ENCODE measurements at regions not wholly inside any gene's neighbourhood (a gene's known extent, or its start where the extent isn't known, plus 50 kb on each side); places are given as distances from the start of the nearest gene placed in this dataset.

DNA sequence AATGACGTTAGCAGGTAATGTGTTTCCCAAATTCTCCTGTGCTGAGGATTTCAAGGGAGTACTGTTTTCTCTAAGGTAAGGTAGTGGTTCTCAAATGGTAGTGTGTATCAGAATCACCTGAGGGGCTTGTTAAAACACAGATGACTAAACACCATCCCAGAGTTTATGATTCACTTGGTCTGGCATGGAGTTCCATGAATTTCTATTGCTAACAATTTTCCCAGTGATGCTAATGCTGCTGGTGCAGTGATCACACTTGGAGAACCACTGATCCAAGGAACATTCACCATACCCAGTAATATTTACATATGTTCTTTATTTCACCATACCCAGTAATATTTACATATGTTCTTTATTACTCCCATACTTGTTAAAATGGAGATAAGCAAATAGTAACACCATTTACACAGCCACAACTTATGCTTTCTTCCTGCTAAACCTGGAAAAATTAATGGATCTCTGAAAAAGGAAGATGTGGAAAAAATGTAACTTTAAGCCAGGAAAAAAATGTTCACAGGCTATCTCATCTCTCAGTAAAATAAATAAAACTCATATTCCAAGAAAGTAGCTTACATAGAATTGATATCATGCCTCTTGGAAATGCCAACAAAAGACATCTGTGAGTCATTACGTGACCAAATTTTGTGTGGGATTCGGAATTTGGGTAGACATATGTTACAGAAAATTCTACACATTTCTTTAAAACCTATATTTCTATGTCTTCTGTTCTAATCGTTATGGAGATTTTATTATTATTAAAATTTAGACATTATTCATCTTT, 129.5 kb downstream of the MMUT start:
- Histone ChIP-seq H3K9me3 (ENCODE audit: control extremely low read depth in 1 of 5, control insufficient read depth in 4 of 5, insufficient read depth in 2 of 5, low read depth in 1 of 5, low read length in 4 of 5) (peaks cover 0 to 3% (median 0%) of the 10 kb centered on the region in 5 experiments), H3K4me3 (ENCODE audit: control insufficient read depth in 1 of 7, extremely low read depth in 1 of 7, insufficient read depth in 4 of 7, low read depth in 2 of 7, low read length in 6 of 7) (no peak overlapping the region), H3K27me3 (replicated peaks in 2 of 5; ENCODE audit: control insufficient read depth in 4 of 5, insufficient read depth in 5 of 5, low read length in 4 of 5) (no peaks in the 10 kb centered on the region), H3K36me3 (ENCODE audit: control insufficient read depth in 4 of 4, insufficient read depth in 4 of 4, low read length in 3 of 4) (no peaks in the 10 kb centered on the region), H3K4me1 (ENCODE audit: control extremely low read depth in 1 of 4, control insufficient read depth in 4 of 4, insufficient read depth in 4 of 4, low read length in 3 of 4) (peaks cover 0 to 13% (median 0%) of the 10 kb centered on the region in 4 experiments), H3K27ac (ENCODE audit: insufficient read depth in 1 of 2, low read depth in 1 of 2, low read length in 2 of 2, poor library complexity in 1 of 2, severe bottlenecking in 2 of 2) (no peak overlapping the region)
- WGBS (ENCODE audit: insufficient coverage) = 100% methylated on average over 1 of the region's 4 CpGs
- POLR2A ChIA-PET = no interaction called here
- no peak for DNase-seq
- CTCF ChIA-PET = no interaction called here

DNA sequence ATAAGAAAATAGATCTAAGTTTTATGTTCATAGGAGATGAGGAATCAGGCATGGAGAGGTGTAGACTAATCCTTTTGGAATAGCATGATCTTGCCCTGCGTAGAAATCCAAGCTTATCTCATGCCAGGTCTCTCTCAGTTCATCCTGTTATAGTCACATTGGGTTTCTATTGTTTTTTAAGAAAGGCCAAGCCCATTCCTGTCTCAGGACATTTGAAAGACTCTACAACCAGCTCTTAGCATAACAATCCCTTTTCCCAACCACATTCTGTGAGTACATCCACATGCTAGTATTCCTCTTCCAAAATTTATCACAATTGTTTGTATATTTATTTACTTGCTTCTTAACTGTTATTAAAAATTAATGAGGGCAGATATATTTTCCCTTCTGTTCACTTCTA, 130.3 kb downstream of the MMUT start:
- H3K4me1 ChIP-seq (ENCODE audit: control extremely low read depth in 1 of 4, control insufficient read depth in 4 of 4, insufficient read depth in 4 of 4, low read length in 3 of 4) = peaks cover 0 to 13% (median 0%) of the 10 kb centered on the region in 4 experiments
- POLR2A ChIA-PET = no interaction called here
- no peak for DNase-seq
- H3K36me3 ChIP-seq (ENCODE audit: control insufficient read depth in 4 of 4, insufficient read depth in 4 of 4, low read length in 3 of 4) = no peaks in the 10 kb centered on the region
- H3K27me3 ChIP-seq (replicated peaks in 2 of 5; ENCODE audit: control insufficient read depth in 4 of 5, insufficient read depth in 5 of 5, low read length in 4 of 5) = no peaks in the 10 kb centered on the region
- WGBS (ENCODE audit: insufficient coverage) = 100% methylated on average over 1 of the region's 1 CpG
- no peak overlapping the region for H3K4me3 ChIP-seq (ENCODE audit: control insufficient read depth in 1 of 7, extremely low read depth in 1 of 7, insufficient read depth in 4 of 7, low read depth in 2 of 7, low read length in 6 of 7)
- H3K9me3 ChIP-seq (ENCODE audit: control extremely low read depth in 1 of 5, control insufficient read depth in 4 of 5, insufficient read depth in 2 of 5, low read depth in 1 of 5, low read length in 4 of 5) = no peaks in the 10 kb centered on the region
- CTCF ChIA-PET = no interaction called here
- H3K27ac ChIP-seq (ENCODE audit: insufficient read depth in 1 of 2, low read depth in 1 of 2, low read length in 2 of 2, poor library complexity in 1 of 2, severe bottlenecking in 2 of 2) = no peak overlapping the region

DNA sequence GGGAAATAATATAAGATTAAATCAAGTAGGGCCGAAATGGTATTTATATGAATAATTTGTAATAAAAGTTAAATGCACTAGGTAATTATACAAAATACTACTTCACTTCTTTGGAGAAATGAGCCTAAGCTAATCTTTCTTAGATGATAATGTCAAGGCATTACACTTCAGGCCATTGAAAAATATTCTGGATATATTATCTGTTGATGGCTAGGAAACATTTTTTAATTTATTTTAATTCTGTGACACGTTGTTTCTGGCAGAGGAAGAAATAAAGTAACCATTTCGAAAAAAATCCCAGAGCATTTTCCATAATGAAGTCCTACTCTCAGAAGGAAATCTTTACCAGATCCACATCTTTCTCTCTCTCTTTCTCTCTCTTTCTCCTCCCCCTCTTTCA, 133.9 kb downstream of the MMUT start:
- no peak overlapping the region for H3K4me3 ChIP-seq (ENCODE audit: control insufficient read depth in 1 of 7, extremely low read depth in 1 of 7, insufficient read depth in 4 of 7, low read depth in 2 of 7, low read length in 6 of 7)
- H3K9me3 ChIP-seq (ENCODE audit: control extremely low read depth in 1 of 5, control insufficient read depth in 4 of 5, insufficient read depth in 2 of 5, low read depth in 1 of 5, low read length in 4 of 5) = peaks cover 0 to 1% (median 0%) of the 10 kb centered on the region in 5 experiments
- POLR2A ChIA-PET = no interaction called here
- H3K27ac ChIP-seq (ENCODE audit: insufficient read depth in 1 of 2, low read depth in 1 of 2, low read length in 2 of 2, poor library complexity in 1 of 2, severe bottlenecking in 2 of 2) = no peak overlapping the region
- no peaks in the 10 kb centered on the region for H3K27me3 ChIP-seq (replicated peaks in 2 of 5; ENCODE audit: control insufficient read depth in 4 of 5, insufficient read depth in 5 of 5, low read length in 4 of 5)
- DNase-seq = no peak
- CTCF ChIA-PET = no interaction called here
- WGBS (ENCODE audit: insufficient coverage) = 100% methylated on average over 1 of the region's 3 CpGs
- no peaks in the 10 kb centered on the region for H3K36me3 ChIP-seq (ENCODE audit: control insufficient read depth in 4 of 4, insufficient read depth in 4 of 4, low read length in 3 of 4)
- H3K4me1 ChIP-seq (ENCODE audit: control extremely low read depth in 1 of 4, control insufficient read depth in 4 of 4, insufficient read depth in 4 of 4, low read length in 3 of 4) = peaks cover 0 to 17% (median 6%) of the 10 kb centered on the region in 4 experiments

DNA sequence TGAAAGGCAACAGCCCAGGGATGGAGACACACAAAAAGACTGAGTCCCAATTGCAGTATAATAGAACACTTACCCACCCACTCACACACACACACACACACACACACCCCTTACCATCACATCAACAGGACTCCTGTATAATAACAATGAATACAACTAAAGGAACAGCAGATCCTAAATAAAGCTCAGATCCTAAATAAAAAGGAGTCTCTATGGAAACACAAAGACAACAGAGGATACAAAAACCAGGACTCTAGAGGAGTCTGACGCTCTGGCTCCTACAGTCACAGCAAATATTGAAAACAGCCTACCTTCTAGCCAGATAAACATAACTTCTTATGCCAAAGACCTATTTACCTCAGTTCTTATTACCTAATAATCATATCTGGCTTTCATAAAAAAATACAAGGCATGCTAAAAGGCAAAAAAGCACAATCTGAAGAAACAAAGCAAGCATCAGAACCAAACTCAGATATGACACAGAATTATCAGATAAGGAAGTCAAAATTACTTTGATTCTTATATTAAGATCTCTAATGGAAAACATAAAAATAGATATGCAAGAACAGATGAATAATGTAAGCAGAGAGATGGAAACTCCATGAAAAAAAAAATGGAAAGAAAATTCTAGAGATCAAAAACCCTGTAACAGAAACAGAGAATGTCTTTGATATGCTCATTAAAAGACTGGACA, 134.9 kb downstream of the MMUT start:
- Histone ChIP-seq H3K4me3 (ENCODE audit: control insufficient read depth in 1 of 7, extremely low read depth in 1 of 7, insufficient read depth in 4 of 7, low read depth in 2 of 7, low read length in 6 of 7) (no peak overlapping the region), H3K4me1 (ENCODE audit: control extremely low read depth in 1 of 4, control insufficient read depth in 4 of 4, insufficient read depth in 4 of 4, low read length in 3 of 4) (peaks cover 0 to 17% (median 6%) of the 10 kb centered on the region in 4 experiments), H3K9me3 (ENCODE audit: control extremely low read depth in 1 of 5, control insufficient read depth in 4 of 5, insufficient read depth in 2 of 5, low read depth in 1 of 5, low read length in 4 of 5) (peaks cover 0 to 1% (median 0%) of the 10 kb centered on the region in 5 experiments), H3K36me3 (ENCODE audit: control insufficient read depth in 4 of 4, insufficient read depth in 4 of 4, low read length in 3 of 4) (no peaks in the 10 kb centered on the region), H3K27ac (ENCODE audit: insufficient read depth in 1 of 2, low read depth in 1 of 2, low read length in 2 of 2, poor library complexity in 1 of 2, severe bottlenecking in 2 of 2) (no peak overlapping the region), H3K27me3 (replicated peaks in 2 of 5; ENCODE audit: control insufficient read depth in 4 of 5, insufficient read depth in 5 of 5, low read length in 4 of 5) (no peaks in the 10 kb centered on the region)
- 100% methylated on average over 1 of the region's 1 CpG for WGBS (ENCODE audit: insufficient coverage)
- ChIA-PET CTCF (no interaction called here), POLR2A (interaction anchor here (0.6 kb wide), 1 partner anchor 1615 kb away, joined by 3 read pairs; no protein-coding TSS in a partner anchor)
- no peak for DNase-seq

DNA sequence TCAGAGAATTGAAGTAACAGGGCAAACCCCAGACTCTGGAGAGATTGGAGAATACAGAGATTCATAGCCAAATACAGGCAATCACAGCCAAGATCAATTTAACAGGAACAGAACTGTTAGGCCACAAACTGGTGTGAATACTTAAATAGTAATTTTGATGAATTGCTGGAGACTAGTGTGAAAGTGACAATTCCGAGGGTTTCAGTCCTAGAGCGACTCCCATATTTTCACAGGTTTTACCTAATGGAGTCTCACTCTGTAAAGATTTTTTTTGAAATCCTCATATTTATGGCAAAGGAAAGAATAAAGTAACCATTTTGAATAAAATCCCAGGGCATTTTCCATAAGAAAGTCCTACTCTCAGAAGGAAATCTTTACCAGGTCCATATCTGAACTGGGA, 135.5 kb downstream of the MMUT start:
- Histone ChIP-seq H3K27ac (ENCODE audit: insufficient read depth in 1 of 2, low read depth in 1 of 2, low read length in 2 of 2, poor library complexity in 1 of 2, severe bottlenecking in 2 of 2) (no peak overlapping the region), H3K27me3 (replicated peaks in 2 of 5; ENCODE audit: control insufficient read depth in 4 of 5, insufficient read depth in 5 of 5, low read length in 4 of 5) (no peaks in the 10 kb centered on the region), H3K9me3 (ENCODE audit: control extremely low read depth in 1 of 5, control insufficient read depth in 4 of 5, insufficient read depth in 2 of 5, low read depth in 1 of 5, low read length in 4 of 5) (peaks cover 0 to 1% (median 0%) of the 10 kb centered on the region in 5 experiments), H3K4me1 (ENCODE audit: control extremely low read depth in 1 of 4, control insufficient read depth in 4 of 4, insufficient read depth in 4 of 4, low read length in 3 of 4) (peaks cover 0 to 17% (median 6%) of the 10 kb centered on the region in 4 experiments), H3K4me3 (ENCODE audit: control insufficient read depth in 1 of 7, extremely low read depth in 1 of 7, insufficient read depth in 4 of 7, low read depth in 2 of 7, low read length in 6 of 7) (no peak overlapping the region), H3K36me3 (ENCODE audit: control insufficient read depth in 4 of 4, insufficient read depth in 4 of 4, low read length in 3 of 4) (no peaks in the 10 kb centered on the region)
- CTCF ChIA-PET = no interaction called here
- WGBS (ENCODE audit: insufficient coverage) = 100% methylated on average over 1 of the region's 2 CpGs
- POLR2A ChIA-PET = interaction anchor here (0.6 kb wide), 1 partner anchor 1614 kb away, joined by 3 read pairs; no protein-coding TSS in a partner anchor
- no peak for DNase-seq

DNA sequence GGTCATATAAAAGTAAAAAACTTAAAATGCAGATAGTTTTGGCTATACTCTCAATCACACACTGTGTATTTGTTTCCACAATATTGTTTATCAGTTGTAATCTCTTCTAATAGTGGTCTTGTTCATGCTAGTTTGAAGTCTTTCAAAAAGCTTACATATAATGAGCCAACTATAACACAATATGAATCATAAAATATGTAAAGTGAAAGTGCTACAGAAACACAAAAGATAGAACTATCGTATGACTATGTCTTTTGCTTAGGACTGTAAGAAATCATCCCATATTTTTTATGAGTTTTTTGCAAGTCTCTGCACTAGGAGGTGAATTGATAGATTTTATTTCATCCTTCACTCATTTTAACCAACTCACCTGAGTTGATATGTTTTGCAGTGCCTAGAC, 136.0 kb downstream of the MMUT start:
- Histone ChIP-seq H3K4me1 (ENCODE audit: control extremely low read depth in 1 of 4, control insufficient read depth in 4 of 4, insufficient read depth in 4 of 4, low read length in 3 of 4) (peaks cover 0 to 17% (median 6%) of the 10 kb centered on the region in 4 experiments), H3K4me3 (ENCODE audit: control insufficient read depth in 1 of 7, extremely low read depth in 1 of 7, insufficient read depth in 4 of 7, low read depth in 2 of 7, low read length in 6 of 7) (no peak overlapping the region), H3K27me3 (replicated peaks in 2 of 5; ENCODE audit: control insufficient read depth in 4 of 5, insufficient read depth in 5 of 5, low read length in 4 of 5) (no peaks in the 10 kb centered on the region), H3K36me3 (ENCODE audit: control insufficient read depth in 4 of 4, insufficient read depth in 4 of 4, low read length in 3 of 4) (no peaks in the 10 kb centered on the region), H3K27ac (ENCODE audit: insufficient read depth in 1 of 2, low read depth in 1 of 2, low read length in 2 of 2, poor library complexity in 1 of 2, severe bottlenecking in 2 of 2) (no peak overlapping the region), H3K9me3 (ENCODE audit: control extremely low read depth in 1 of 5, control insufficient read depth in 4 of 5, insufficient read depth in 2 of 5, low read depth in 1 of 5, low read length in 4 of 5) (peaks cover 0 to 1% (median 0%) of the 10 kb centered on the region in 5 experiments)
- ChIA-PET CTCF (no interaction called here), POLR2A (no interaction called here)
- WGBS (ENCODE audit: insufficient coverage) = no CpG with 5 or more reads among the region's 1 CpG
- DNase-seq = no peak

DNA sequence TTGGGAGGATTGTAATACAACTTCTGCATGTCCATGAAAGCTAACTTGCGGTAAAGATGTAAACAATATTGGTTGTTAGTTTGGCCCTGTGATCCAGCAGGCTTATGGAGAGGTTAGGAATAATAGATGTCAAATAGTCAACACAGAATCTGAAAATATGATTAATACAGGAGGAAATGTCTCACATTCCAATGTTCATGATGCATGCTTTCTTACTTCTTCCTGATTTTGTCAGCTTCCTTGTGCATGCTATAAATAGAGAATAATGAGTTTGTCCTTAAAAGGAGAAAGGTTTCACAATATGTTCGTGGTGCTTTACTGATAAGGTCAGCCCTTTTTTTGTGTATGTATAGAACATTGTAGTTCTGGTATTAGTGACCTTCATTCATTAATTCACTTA, 136.7 kb downstream of the MMUT start:
- Histone ChIP-seq H3K27me3 (replicated peaks in 2 of 5; ENCODE audit: control insufficient read depth in 4 of 5, insufficient read depth in 5 of 5, low read length in 4 of 5) (no peaks in the 10 kb centered on the region), H3K4me3 (ENCODE audit: control insufficient read depth in 1 of 7, extremely low read depth in 1 of 7, insufficient read depth in 4 of 7, low read depth in 2 of 7, low read length in 6 of 7) (no peak overlapping the region), H3K27ac (ENCODE audit: insufficient read depth in 1 of 2, low read depth in 1 of 2, low read length in 2 of 2, poor library complexity in 1 of 2, severe bottlenecking in 2 of 2) (no peak overlapping the region), H3K4me1 (ENCODE audit: control extremely low read depth in 1 of 4, control insufficient read depth in 4 of 4, insufficient read depth in 4 of 4, low read length in 3 of 4) (peaks cover 0 to 17% (median 6%) of the 10 kb centered on the region in 4 experiments), H3K36me3 (ENCODE audit: control insufficient read depth in 4 of 4, insufficient read depth in 4 of 4, low read length in 3 of 4) (no peaks in the 10 kb centered on the region), H3K9me3 (ENCODE audit: control extremely low read depth in 1 of 5, control insufficient read depth in 4 of 5, insufficient read depth in 2 of 5, low read depth in 1 of 5, low read length in 4 of 5) (peaks cover 0 to 1% (median 0%) of the 10 kb centered on the region in 5 experiments)
- ChIA-PET POLR2A (interaction anchor here (0.7 kb wide), 1 partner anchor 853 kb away, joined by 3 read pairs; no protein-coding TSS in a partner anchor), CTCF (no interaction called here)
- no peak for DNase-seq
- 0% methylated on average over 1 of the region's 2 CpGs for WGBS (ENCODE audit: insufficient coverage)
